Thyroid gland (tissue), 4 donors: ENCODE measurements at regions not wholly inside any gene's neighbourhood (a gene's known extent, or its start where the extent isn't known, plus 50 kb on each side); places are given as distances from the start of the nearest gene placed in this dataset.

ENCODE experiments used
- DNase-seq, 2 donors: peaks; one replicate each; pipeline ENCODE4 v3.0.0-alpha.2; 2019
- H3K27ac ChIP-seq, 3 donors: fragments of 200-600 bp; sonication (generic); 1 replicate in 2 of 3; 2 replicates in 1 of 3; pipeline ENCODE4 v1.5.1; 2016 to 2019; ENCODE audit warnings: mild to moderate bottlenecking in 1 of 3, moderate library complexity in 1 of 3
- H3K27me3 ChIP-seq: fragments of 200-600 bp; sonication (generic); one replicate; pipeline ENCODE4 v1.5.1; 2019
- H3K36me3 ChIP-seq, 2 donors: fragments of 200-600 bp; sonication (generic); one replicate each; pipeline ENCODE4 v1.5.1; 2016 to 2019
- H3K4me1 ChIP-seq, 2 donors: fragments of 200-600 bp; sonication (generic); one replicate each; pipeline ENCODE4 v1.5.1; 2017 to 2019
- H3K4me3 ChIP-seq, 3 donors: fragments of 200-600 bp; sonication (generic); replicated peaks in 1 of 3; 1 replicate in 2 of 3; 2 replicates in 1 of 3; pipeline ENCODE4 v1.5.1; 2016; ENCODE audit warnings: mild to moderate bottlenecking in 1 of 3
- H3K9me3 ChIP-seq: fragments of 200-600 bp; sonication (generic); one replicate; pipeline ENCODE4 v1.5.1; 2017
- POLR2A ChIP-seq, 2 donors: fragments of 450-650 bp; IDR thresholded peaks; one replicate each; pipeline ENCODE4 v1.6.1; 2017; ENCODE audit warnings: antibody characterized with exemption in 2 of 2, mild to moderate bottlenecking in 2 of 2, moderate library complexity in 1 of 2
- WGBS, 2 donors: methylation state at CpG; one replicate each; pipeline ENCODE4 v1.1.5; 2017; 5-methylcytosine and 5-hydroxymethylcytosine counted together
- intact Hi-C: fragments of 100-400 bp; cut with DNase I; formaldehyde crosslinking; loops from one replicate; pipeline ENCODE4 v1.15.1; 2023
- TF ChIP-seq, protein P1 (sequence below), 6 experiments: fragments of 200-600 bp in 3 of 6; fragments of 450-650 bp in 3 of 6; sonication (generic) in 3 of 6; IDR thresholded peaks; one replicate each; pipeline ENCODE4 v1.5.1; 2016 to 2019; ENCODE audit warnings: antibody characterized with exemption in 6 of 6, mild to moderate bottlenecking in 2 of 6, inconsistent platforms in 1 of 6, moderate library complexity in 1 of 6

- TF ChIP-seq, protein P1, sequence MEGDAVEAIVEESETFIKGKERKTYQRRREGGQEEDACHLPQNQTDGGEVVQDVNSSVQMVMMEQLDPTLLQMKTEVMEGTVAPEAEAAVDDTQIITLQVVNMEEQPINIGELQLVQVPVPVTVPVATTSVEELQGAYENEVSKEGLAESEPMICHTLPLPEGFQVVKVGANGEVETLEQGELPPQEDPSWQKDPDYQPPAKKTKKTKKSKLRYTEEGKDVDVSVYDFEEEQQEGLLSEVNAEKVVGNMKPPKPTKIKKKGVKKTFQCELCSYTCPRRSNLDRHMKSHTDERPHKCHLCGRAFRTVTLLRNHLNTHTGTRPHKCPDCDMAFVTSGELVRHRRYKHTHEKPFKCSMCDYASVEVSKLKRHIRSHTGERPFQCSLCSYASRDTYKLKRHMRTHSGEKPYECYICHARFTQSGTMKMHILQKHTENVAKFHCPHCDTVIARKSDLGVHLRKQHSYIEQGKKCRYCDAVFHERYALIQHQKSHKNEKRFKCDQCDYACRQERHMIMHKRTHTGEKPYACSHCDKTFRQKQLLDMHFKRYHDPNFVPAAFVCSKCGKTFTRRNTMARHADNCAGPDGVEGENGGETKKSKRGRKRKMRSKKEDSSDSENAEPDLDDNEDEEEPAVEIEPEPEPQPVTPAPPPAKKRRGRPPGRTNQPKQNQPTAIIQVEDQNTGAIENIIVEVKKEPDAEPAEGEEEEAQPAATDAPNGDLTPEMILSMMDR (IDR thresholded peaks at IDR 0.05) = no peak
- no peak for TF ChIP-seq POLR2A (IDR thresholded peaks at IDR 0.05)
- no peak overlapping the region for H3K4me3 ChIP-seq
- no peaks in the 10 kb centered on the region for H3K9me3 ChIP-seq
- 83 to 98% methylated on average over 4 of the region's 4 CpGs for WGBS, 2 donors
- H3K27me3 ChIP-seq = no peaks in the 10 kb centered on the region
- H3K27ac ChIP-seq = no peak overlapping the region
- H3K36me3 ChIP-seq = no peaks in the 10 kb centered on the region
- peaks cover 0 to 5% of the 10 kb centered on the region in 2 donors for H3K4me1 ChIP-seq
- DNase-seq = no peak
- intact Hi-C loops = no loop called here
Measured at GRCh38 chr6:139623372-139623771, 248.9 kb upstream of the CITED2 start.

DNA sequence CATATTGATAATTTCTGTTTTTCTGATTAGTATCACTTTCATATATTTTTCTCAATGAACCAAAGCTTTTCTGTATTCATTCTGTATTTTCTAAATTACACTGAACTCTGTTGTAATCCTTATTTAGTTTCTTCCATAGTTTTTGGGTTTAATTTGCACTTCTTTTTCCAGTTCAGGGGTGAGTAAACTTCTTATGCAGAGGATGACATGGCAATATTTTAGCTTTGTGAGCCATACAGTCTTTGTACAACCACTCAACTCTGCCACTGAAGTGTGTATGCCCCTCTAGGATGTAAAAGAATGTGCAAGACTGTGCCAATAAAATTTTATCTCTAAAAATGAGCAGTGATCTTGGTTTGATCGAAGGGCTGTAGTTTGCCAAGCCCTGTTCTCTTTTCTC lies 239.0 kb upstream of the CITED2 start:
- WGBS, 2 donors = 39 to 48% methylated on average over 1 of the region's 1 CpG
- Histone ChIP-seq H3K27ac (no peak overlapping the region), H3K4me1 (peaks cover 2% of the 10 kb centered on the region in 2 donors), H3K9me3 (no peaks in the 10 kb centered on the region), H3K36me3 (no peaks in the 10 kb centered on the region), H3K27me3 (no peaks in the 10 kb centered on the region), H3K4me3 (no peak overlapping the region)
- DNase-seq = no peak
- intact Hi-C loops = no loop called here
- TF ChIP-seq, protein P1 (IDR thresholded peaks at IDR 0.05) = no peak
- no peak for TF ChIP-seq POLR2A (IDR thresholded peaks at IDR 0.05)

- Histone ChIP-seq H3K36me3 (no peaks in the 10 kb centered on the region), H3K4me1 (peaks cover 7 to 15% of the 10 kb centered on the region in 2 donors), H3K4me3 (no peak overlapping the region), H3K27me3 (no peaks in the 10 kb centered on the region), H3K9me3 (no peaks in the 10 kb centered on the region), H3K27ac (no peak overlapping the region)
- intact Hi-C loops = no loop called here
- DNase-seq = no peak
- no peak for TF ChIP-seq POLR2A (IDR thresholded peaks at IDR 0.05)
- TF ChIP-seq, protein P1 (IDR thresholded peaks at IDR 0.05) = no peak
Measured at GRCh38 chr6:139612135-139612465, 237.7 kb upstream of the CITED2 start.

DNA sequence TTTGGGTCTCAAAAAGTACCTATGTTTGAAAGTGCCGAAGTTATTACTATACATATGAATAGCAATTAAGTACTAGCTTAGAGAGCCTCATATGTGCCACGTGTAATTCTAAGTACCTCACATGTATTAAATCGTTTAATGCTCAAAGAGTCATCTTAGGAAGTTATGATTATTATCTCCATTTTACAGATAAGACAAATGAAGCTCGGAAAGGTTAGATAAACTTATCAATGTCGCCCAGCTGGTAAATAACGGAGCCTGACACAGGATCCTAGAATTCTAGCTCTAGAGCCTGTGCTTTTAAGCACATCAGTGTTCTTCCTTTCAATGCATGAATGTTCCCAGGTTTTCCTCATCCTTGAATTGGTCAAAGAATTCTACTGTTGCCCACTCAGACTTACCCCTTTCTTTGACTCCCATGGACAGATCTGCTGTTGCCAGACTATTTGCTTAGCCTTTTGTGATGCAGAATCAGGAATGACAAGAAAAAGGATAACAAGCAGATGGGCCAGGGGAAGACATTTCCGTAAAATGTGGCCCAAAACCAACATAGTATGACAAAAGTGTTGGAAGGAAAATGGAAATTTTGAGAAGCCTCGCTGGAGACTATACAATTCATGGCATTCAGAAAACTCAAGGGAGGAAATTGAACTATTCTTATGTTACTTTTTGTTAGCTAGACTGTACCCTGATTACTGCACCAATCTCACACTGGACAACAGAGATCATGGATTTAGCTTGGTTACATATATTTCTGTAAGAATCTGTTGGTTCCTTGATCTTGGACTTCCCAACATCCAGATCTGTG lies 237.1 kb upstream of the CITED2 start:
- no peak for DNase-seq
- peaks cover 7 to 15% of the 10 kb centered on the region in 2 donors for H3K4me1 ChIP-seq
- no peak overlapping the region for H3K4me3 ChIP-seq
- no peaks in the 10 kb centered on the region for H3K27me3 ChIP-seq
- intact Hi-C loops = no loop called here
- H3K27ac ChIP-seq = no peak overlapping the region
- WGBS, 2 donors = 89% methylated on average over 8 of the region's 8 CpGs
- no peaks in the 10 kb centered on the region for H3K9me3 ChIP-seq
- no peaks in the 10 kb centered on the region for H3K36me3 ChIP-seq
- TF ChIP-seq POLR2A (IDR thresholded peaks at IDR 0.05) = no peak
- TF ChIP-seq, protein P1 (IDR thresholded peaks at IDR 0.05) = no peak

DNA sequence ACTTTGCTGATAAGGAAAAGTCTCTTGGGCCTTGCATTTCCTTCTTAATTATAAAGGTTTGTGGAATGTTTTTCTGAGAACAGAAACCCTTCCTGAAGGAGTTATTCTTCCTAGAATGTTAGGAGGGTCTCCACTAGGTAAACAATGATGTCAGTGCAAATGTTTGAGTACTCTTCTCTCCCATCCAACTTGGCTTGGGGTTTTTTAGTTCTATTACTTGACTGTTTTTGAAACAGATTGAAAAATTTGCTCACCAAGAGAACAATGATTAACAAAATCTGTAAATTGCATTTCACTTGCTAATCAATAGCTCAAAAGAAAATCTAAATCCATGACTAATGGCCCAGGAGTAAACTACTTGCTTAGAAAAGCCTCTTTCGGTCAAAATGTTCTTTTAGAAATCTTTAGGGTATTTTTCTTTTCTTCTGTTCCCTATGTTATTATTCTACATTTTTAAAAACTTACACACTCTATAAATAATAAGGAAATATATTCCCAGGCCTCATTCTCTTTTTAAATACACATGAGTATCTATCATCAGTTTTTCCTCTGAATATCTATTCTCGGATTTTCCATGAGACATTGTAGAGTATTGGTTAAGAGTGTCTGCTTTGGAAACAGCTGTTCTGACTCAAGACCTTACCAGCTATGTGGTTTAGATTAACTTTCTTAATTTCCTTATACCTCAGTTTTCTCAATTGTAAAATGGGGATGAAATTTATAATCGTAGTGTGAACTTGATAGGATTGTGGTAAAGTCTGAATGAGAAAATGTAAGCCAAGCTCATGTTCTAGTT lies 234.2 kb upstream of the CITED2 start:
- H3K4me1 ChIP-seq = peaks cover 7 to 15% of the 10 kb centered on the region in 2 donors
- no peaks in the 10 kb centered on the region for H3K9me3 ChIP-seq
- intact Hi-C loops = no loop called here
- TF ChIP-seq, protein P1 (IDR thresholded peaks at IDR 0.05) = no peak
- no peak for TF ChIP-seq POLR2A (IDR thresholded peaks at IDR 0.05)
- peak overlapping the region; percentile 8 to 80 (median 76) for H3K27ac ChIP-seq
- H3K36me3 ChIP-seq = no peaks in the 10 kb centered on the region
- 94 to 95% methylated on average over 3 of the region's 3 CpGs for WGBS, 2 donors
- no peak for DNase-seq
- H3K27me3 ChIP-seq = no peaks in the 10 kb centered on the region
- no peak overlapping the region for H3K4me3 ChIP-seq
